Keratinocyte (primary cell): ENCODE measurements at regions not wholly inside any gene's neighbourhood (a gene's known extent, or its start where the extent isn't known, plus 50 kb on each side); places are given as distances from the start of the nearest gene placed in this dataset.

Experiments used
- DNase-seq: peaks from one replicate; pipeline ENCODE4 v3.0.0-alpha.2; 2011; ENCODE audit warnings: low read depth, missing footprints, low spot score
- FAIRE-seq: peaks from 2 replicates; lab custom pipeline; 2011; peaks lifted over from hg19 to GRCh38; lab: Jason Lieb, UNC
- H2AFZ ChIP-seq: 2 replicates; pipeline ENCODE4 v1.6.0; 2012; ENCODE audit warnings: low read length, control low read depth, inconsistent platforms; ENCODE audit not compliant: control insufficient read depth
- H3K27ac ChIP-seq: 2 replicates; pipeline ENCODE4 v1.5.1; 2011; ENCODE audit warnings: low read length; ENCODE audit not compliant: control insufficient read depth, insufficient read depth
- H3K27me3 ChIP-seq: 3 replicates; pipeline ENCODE4 v1.6.0; 2011; ENCODE audit warnings: low read length; ENCODE audit not compliant: control insufficient read depth, insufficient read depth; ENCODE audit errors: extremely low read depth
- H3K36me3 ChIP-seq, 2 experiments: 2 replicates in 1 of 2; 3 replicates in 1 of 2; pipeline ENCODE4 v1.5.1; 2011; ENCODE audit warnings: low read length in 2 of 2, mild to moderate bottlenecking in 1 of 2; ENCODE audit not compliant: control insufficient read depth in 2 of 2, insufficient read depth in 2 of 2; ENCODE audit errors: extremely low read depth in 1 of 2
- H3K4me1 ChIP-seq: 3 replicates; pipeline ENCODE4 v1.5.1; 2011; ENCODE audit warnings: low read length; ENCODE audit not compliant: control insufficient read depth, insufficient read depth; ENCODE audit errors: extremely low read depth
- H3K4me2 ChIP-seq: 3 replicates; pipeline ENCODE4 v1.6.0; 2011; ENCODE audit warnings: low read depth, low read length; ENCODE audit not compliant: control insufficient read depth, insufficient read depth; ENCODE audit errors: extremely low read depth
- H3K4me3 ChIP-seq, 3 experiments: fragments of 200-600 bp in 1 of 3; sonication (generic) in 1 of 3; 2 replicates in 2 of 3; 3 replicates in 1 of 3; pipeline ENCODE4 v1.5.1; 2011 to 2016; ENCODE audit warnings: low read length in 3 of 3, mild to moderate bottlenecking in 3 of 3, control low read depth in 2 of 3, inconsistent platforms in 1 of 3, low read depth in 1 of 3, mixed read lengths in 1 of 3, mixed run types in 1 of 3, moderate library complexity in 1 of 3; ENCODE audit not compliant: control insufficient read depth in 2 of 3, insufficient read depth in 2 of 3; ENCODE audit errors: extremely low read depth in 1 of 3
- H3K79me2 ChIP-seq: 2 replicates; pipeline ENCODE4 v1.6.0; 2012; ENCODE audit warnings: low read length; ENCODE audit not compliant: control insufficient read depth, insufficient read depth
- H3K9ac ChIP-seq: 3 replicates; pipeline ENCODE4 v1.6.0; 2011; ENCODE audit warnings: low read length; ENCODE audit not compliant: control insufficient read depth, insufficient read depth; ENCODE audit errors: extremely low read depth
- H3K9me1 ChIP-seq: 3 replicates; pipeline ENCODE4 v1.6.0; 2011; ENCODE audit warnings: low read length; ENCODE audit not compliant: control insufficient read depth, insufficient read depth; ENCODE audit errors: extremely low read depth
- H3K9me3 ChIP-seq: 2 replicates; pipeline ENCODE4 v1.5.1; 2012; ENCODE audit warnings: low read depth, low read length; ENCODE audit not compliant: control insufficient read depth
- H4K20me1 ChIP-seq: 3 replicates; pipeline ENCODE4 v1.6.0; 2011; ENCODE audit warnings: low read length; ENCODE audit not compliant: control insufficient read depth, insufficient read depth; ENCODE audit errors: extremely low read depth
- EZH2 ChIP-seq: IDR thresholded peaks from one replicate; pipeline ENCODE4 v1.6.1; 2012; ENCODE audit warnings: inconsistent platforms, mild to moderate bottlenecking, low read length, moderate library complexity
- dilution Hi-C: fragments of 300-500 bp; cut with MboI; formaldehyde crosslinking; loops from one replicate; pipeline ENCODE4 v1.7.0; 2020; ENCODE audit warnings: low sequenced_read_pairs; ENCODE audit not compliant: extremely low pct_ligation_motif_present
- TF ChIP-seq, protein P1 (sequence below), 3 experiments: IDR thresholded peaks in 1 of 3; conservative IDR thresholded peaks in 1 of 3; optimal IDR thresholded peaks in 1 of 3; 2 replicates in 2 of 3; 3 replicates in 1 of 3; pipeline versions ENCODE3 to v1.5.1; 2011; ENCODE audit warnings: low read length in 3 of 3, mild to moderate bottlenecking in 3 of 3, moderate library complexity in 2 of 3, control low read depth in 1 of 3, inconsistent platforms in 1 of 3; ENCODE audit not compliant: insufficient read depth in 2 of 3; ENCODE audit errors: extremely low read depth in 1 of 3

GRCh38 chr2:41923156-41923786 lies 124.5 kb upstream of the PKDCC start:
- no peak overlapping the region for H3K4me2 ChIP-seq
- H3K79me2 ChIP-seq = no peaks in the 10 kb centered on the region
- H3K27me3 ChIP-seq = peaks cover 7% of the 10 kb centered on the region
- no peaks in the 10 kb centered on the region for H4K20me1 ChIP-seq
- DNase-seq (no peak), FAIRE-seq (no peak)
- no peak overlapping the region for H3K9ac ChIP-seq
- no peaks in the 10 kb centered on the region for H3K36me3 ChIP-seq
- dilution Hi-C loops = no loop called here
- H2AFZ ChIP-seq = no peak overlapping the region
- H3K27ac ChIP-seq = no peak overlapping the region
- H3K4me1 ChIP-seq = peaks cover 1% of the 10 kb centered on the region
- no peaks in the 10 kb centered on the region for H3K9me1 ChIP-seq
- no peaks in the 10 kb centered on the region for H3K9me3 ChIP-seq
- TF ChIP-seq, protein P1, sequence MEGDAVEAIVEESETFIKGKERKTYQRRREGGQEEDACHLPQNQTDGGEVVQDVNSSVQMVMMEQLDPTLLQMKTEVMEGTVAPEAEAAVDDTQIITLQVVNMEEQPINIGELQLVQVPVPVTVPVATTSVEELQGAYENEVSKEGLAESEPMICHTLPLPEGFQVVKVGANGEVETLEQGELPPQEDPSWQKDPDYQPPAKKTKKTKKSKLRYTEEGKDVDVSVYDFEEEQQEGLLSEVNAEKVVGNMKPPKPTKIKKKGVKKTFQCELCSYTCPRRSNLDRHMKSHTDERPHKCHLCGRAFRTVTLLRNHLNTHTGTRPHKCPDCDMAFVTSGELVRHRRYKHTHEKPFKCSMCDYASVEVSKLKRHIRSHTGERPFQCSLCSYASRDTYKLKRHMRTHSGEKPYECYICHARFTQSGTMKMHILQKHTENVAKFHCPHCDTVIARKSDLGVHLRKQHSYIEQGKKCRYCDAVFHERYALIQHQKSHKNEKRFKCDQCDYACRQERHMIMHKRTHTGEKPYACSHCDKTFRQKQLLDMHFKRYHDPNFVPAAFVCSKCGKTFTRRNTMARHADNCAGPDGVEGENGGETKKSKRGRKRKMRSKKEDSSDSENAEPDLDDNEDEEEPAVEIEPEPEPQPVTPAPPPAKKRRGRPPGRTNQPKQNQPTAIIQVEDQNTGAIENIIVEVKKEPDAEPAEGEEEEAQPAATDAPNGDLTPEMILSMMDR (optimal IDR thresholded peaks at IDR 0.05 in 1 of 3, IDR thresholded peaks at IDR 0.05 in 1 of 3, conservative IDR thresholded peaks at IDR 0.05 in 1 of 3; ENCODE audit: extremely low read depth in 1 of 3, insufficient read depth in 2 of 3, low read length in 3 of 3) = no peak
- TF ChIP-seq EZH2 = no peak
- no peak overlapping the region for H3K4me3 ChIP-seq

GRCh38 chr2:41924024-41924423 lies 123.8 kb upstream of the PKDCC start:
- Histone ChIP-seq H3K27ac (no peak overlapping the region), H3K36me3 (no peaks in the 10 kb centered on the region), H2AFZ (no peak overlapping the region), H3K9ac (no peak overlapping the region), H3K4me1 (peaks cover 7% of the 10 kb centered on the region), H3K79me2 (no peaks in the 10 kb centered on the region), H3K27me3 (peaks cover 7% of the 10 kb centered on the region), H4K20me1 (no peaks in the 10 kb centered on the region), H3K4me2 (no peak overlapping the region), H3K4me3 (no peak overlapping the region), H3K9me3 (no peaks in the 10 kb centered on the region), H3K9me1 (no peaks in the 10 kb centered on the region)
- dilution Hi-C loops = no loop called here
- DNase-seq = no peak
- FAIRE-seq = no peak
- TF ChIP-seq EZH2 = no peak
- TF ChIP-seq, protein P1 (optimal IDR thresholded peaks at IDR 0.05 in 1 of 3, IDR thresholded peaks at IDR 0.05 in 1 of 3, conservative IDR thresholded peaks at IDR 0.05 in 1 of 3; ENCODE audit: extremely low read depth in 1 of 3, insufficient read depth in 2 of 3, low read length in 3 of 3) = no peak
